ENCODE measurements at regions not wholly inside any gene's neighbourhood (a gene's known extent, or its start where the extent isn't known, plus 50 kb on each side); places are given as distances from the start of the nearest gene placed in this dataset.

DNA sequence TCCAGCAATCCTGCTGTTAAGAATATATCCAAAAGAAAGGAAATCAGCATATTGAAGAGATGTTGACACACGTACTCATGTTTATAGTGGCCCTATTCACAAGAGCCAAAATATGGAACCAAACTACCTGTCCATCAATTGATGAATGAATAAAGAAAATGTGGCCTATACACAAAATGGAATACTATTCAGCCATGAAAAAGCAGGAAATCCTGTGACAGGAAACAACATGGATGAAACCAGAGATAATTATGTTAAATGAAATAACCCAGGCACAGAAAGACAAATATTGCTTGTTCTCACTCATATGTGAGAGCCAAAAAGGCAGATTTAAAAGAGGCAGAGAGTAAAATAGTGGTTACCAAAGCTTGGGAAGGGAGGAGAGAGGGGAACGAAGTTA is 127.1 kb downstream of the KCNJ2 start:
- no peak for DNase-seq (ENCODE audit: low read depth in 1 of 2, low spot score in 1 of 2)
- TF ChIP-seq POLR2AphosphoS5 (IDR thresholded peaks at IDR 0.05; ENCODE audit: low read depth) (no peak), GABPA (IDR thresholded peaks at IDR 0.05; ENCODE audit: low read depth) (no peak), SPI1 (IDR thresholded peaks at IDR 0.05; ENCODE audit: borderline replicate concordance, low read depth) (no peak)
- TF ChIP-seq, protein P1, sequence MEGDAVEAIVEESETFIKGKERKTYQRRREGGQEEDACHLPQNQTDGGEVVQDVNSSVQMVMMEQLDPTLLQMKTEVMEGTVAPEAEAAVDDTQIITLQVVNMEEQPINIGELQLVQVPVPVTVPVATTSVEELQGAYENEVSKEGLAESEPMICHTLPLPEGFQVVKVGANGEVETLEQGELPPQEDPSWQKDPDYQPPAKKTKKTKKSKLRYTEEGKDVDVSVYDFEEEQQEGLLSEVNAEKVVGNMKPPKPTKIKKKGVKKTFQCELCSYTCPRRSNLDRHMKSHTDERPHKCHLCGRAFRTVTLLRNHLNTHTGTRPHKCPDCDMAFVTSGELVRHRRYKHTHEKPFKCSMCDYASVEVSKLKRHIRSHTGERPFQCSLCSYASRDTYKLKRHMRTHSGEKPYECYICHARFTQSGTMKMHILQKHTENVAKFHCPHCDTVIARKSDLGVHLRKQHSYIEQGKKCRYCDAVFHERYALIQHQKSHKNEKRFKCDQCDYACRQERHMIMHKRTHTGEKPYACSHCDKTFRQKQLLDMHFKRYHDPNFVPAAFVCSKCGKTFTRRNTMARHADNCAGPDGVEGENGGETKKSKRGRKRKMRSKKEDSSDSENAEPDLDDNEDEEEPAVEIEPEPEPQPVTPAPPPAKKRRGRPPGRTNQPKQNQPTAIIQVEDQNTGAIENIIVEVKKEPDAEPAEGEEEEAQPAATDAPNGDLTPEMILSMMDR (IDR thresholded peaks at IDR 0.05; ENCODE audit: insufficient read depth, low read length): no peak
- TF ChIP-seq, protein P2, sequence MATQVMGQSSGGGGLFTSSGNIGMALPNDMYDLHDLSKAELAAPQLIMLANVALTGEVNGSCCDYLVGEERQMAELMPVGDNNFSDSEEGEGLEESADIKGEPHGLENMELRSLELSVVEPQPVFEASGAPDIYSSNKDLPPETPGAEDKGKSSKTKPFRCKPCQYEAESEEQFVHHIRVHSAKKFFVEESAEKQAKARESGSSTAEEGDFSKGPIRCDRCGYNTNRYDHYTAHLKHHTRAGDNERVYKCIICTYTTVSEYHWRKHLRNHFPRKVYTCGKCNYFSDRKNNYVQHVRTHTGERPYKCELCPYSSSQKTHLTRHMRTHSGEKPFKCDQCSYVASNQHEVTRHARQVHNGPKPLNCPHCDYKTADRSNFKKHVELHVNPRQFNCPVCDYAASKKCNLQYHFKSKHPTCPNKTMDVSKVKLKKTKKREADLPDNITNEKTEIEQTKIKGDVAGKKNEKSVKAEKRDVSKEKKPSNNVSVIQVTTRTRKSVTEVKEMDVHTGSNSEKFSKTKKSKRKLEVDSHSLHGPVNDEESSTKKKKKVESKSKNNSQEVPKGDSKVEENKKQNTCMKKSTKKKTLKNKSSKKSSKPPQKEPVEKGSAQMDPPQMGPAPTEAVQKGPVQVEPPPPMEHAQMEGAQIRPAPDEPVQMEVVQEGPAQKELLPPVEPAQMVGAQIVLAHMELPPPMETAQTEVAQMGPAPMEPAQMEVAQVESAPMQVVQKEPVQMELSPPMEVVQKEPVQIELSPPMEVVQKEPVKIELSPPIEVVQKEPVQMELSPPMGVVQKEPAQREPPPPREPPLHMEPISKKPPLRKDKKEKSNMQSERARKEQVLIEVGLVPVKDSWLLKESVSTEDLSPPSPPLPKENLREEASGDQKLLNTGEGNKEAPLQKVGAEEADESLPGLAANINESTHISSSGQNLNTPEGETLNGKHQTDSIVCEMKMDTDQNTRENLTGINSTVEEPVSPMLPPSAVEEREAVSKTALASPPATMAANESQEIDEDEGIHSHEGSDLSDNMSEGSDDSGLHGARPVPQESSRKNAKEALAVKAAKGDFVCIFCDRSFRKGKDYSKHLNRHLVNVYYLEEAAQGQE (IDR thresholded peaks at IDR 0.05; ENCODE audit: insufficient replicate concordance, low read depth): no peak
- Histone ChIP-seq H3K4me3 (replicated peaks; ENCODE audit: insufficient read depth, low read length) (no peak overlapping the region), H3K27me3 (ENCODE audit: insufficient read depth, poor library complexity, severe bottlenecking) (no peaks in the 10 kb centered on the region), H3K27ac (replicated peaks) (peak overlapping the region; percentile 84)

DNA sequence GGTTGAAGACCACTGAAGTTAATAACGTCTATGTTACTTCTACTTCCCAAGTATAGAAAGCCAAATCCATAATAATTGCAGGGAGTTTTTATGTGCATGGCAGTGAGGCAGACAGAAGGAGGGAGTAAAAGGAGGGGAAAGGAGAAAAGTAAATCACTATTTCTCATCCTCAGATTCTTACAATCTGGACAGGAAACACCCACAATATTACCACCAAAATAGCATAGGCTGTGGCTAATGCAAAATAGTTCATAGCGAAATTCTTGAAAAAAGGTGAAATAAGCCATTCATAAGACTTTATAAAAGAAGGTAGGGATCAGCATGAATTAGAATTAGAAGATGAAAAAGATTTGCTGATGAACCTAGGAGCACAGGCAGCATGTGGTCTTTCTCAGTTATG is 128.1 kb downstream of the KCNJ2 start:
- Histone ChIP-seq H3K27me3 (ENCODE audit: insufficient read depth, poor library complexity, severe bottlenecking) (no peaks in the 10 kb centered on the region), H3K27ac (replicated peaks) (no peak overlapping the region), H3K4me3 (replicated peaks; ENCODE audit: insufficient read depth, low read length) (no peak overlapping the region)
- TF ChIP-seq POLR2AphosphoS5 (IDR thresholded peaks at IDR 0.05; ENCODE audit: low read depth) (no peak), GABPA (IDR thresholded peaks at IDR 0.05; ENCODE audit: low read depth) (no peak), SPI1 (IDR thresholded peaks at IDR 0.05; ENCODE audit: borderline replicate concordance, low read depth) (no peak)
- TF ChIP-seq, protein P2 (IDR thresholded peaks at IDR 0.05; ENCODE audit: insufficient replicate concordance, low read depth): no peak
- TF ChIP-seq, protein P1 (IDR thresholded peaks at IDR 0.05; ENCODE audit: insufficient read depth, low read length): no peak
- no peak for DNase-seq (ENCODE audit: low read depth in 1 of 2, low spot score in 1 of 2)

- TF ChIP-seq, protein P1 (IDR thresholded peaks at IDR 0.05; ENCODE audit: insufficient read depth, low read length): no peak
- TF ChIP-seq SPI1 (IDR thresholded peaks at IDR 0.05; ENCODE audit: borderline replicate concordance, low read depth) (no peak), GABPA (IDR thresholded peaks at IDR 0.05; ENCODE audit: low read depth) (no peak), POLR2AphosphoS5 (IDR thresholded peaks at IDR 0.05; ENCODE audit: low read depth) (no peak)
- TF ChIP-seq, protein P2 (IDR thresholded peaks at IDR 0.05; ENCODE audit: insufficient replicate concordance, low read depth): no peak
- Histone ChIP-seq H3K27me3 (ENCODE audit: insufficient read depth, poor library complexity, severe bottlenecking) (no peaks in the 10 kb centered on the region), H3K4me3 (replicated peaks; ENCODE audit: insufficient read depth, low read length) (no peak overlapping the region), H3K27ac (replicated peaks) (no peak overlapping the region)
- no peak for DNase-seq (ENCODE audit: low read depth in 1 of 2, low spot score in 1 of 2)
These were observed 129.7 kb downstream of the KCNJ2 start for GRCh38 chr17:70298929-70299531.

All from HL-60 (cell line).